Islet precursor cell (in vitro differentiated cells): ENCODE measurements at regions not wholly inside any gene's neighbourhood (a gene's known extent, or its start where the extent isn't known, plus 50 kb on each side); places are given as distances from the start of the nearest gene placed in this dataset.
"Not testable (repeated sequence)": the region's sequence is repeated elsewhere in the genome, so short reads cannot be mapped to it uniquely, and the experiment has no call there.

Experiments used
- DNase-seq: peaks from one replicate; pipeline ENCODE4 v3.0.0-alpha.2; 2018

GRCh38 chr2:176780348-176780747 is 432.2 kb upstream of the HNRNPA3 start:
- no peak for DNase-seq

GRCh38 chr2:176781570-176782217 is 430.9 kb upstream of the HNRNPA3 start:
- DNase-seq: no peak

GRCh38 chr2:176784633-176785200 is 427.9 kb upstream of the HNRNPA3 start:
- no peak for DNase-seq

- no peak for DNase-seq
Observed at GRCh38 chr2:176789751-176790150, 422.8 kb upstream of the HNRNPA3 start.

GRCh38 chr2:176790468-176790867 is 422.1 kb upstream of the HNRNPA3 start:
- no peak for DNase-seq

GRCh38 chr2:176793792-176794191 is 418.8 kb upstream of the HNRNPA3 start:
- DNase-seq: no peak

GRCh38 chr2:176794392-176794791 is 418.2 kb upstream of the HNRNPA3 start:
- no peak for DNase-seq

GRCh38 chr2:176795823-176796222 is 416.8 kb upstream of the HNRNPA3 start:
- no peak for DNase-seq

GRCh38 chr2:176796677-176797076 is 415.9 kb upstream of the HNRNPA3 start:
- DNase-seq: not testable (repeated sequence)

GRCh38 chr2:176804392-176804791 is 408.2 kb upstream of the HNRNPA3 start:
- DNase-seq: no peak

- DNase-seq: no peak
Observed at GRCh38 chr2:176805345-176805744, 407.2 kb upstream of the HNRNPA3 start.

- DNase-seq: no peak
Observed at GRCh38 chr2:176812246-176812775, 400.3 kb upstream of the HNRNPA3 start.

- DNase-seq: no peak
Observed at GRCh38 chr2:176813156-176813555, 399.4 kb upstream of the HNRNPA3 start.

- no peak for DNase-seq
Observed at GRCh38 chr2:176813621-176814049, 399.0 kb upstream of the HNRNPA3 start.

- no peak for DNase-seq
Observed at GRCh38 chr2:176814274-176814673, 398.3 kb upstream of the HNRNPA3 start.

GRCh38 chr2:176814740-176815367 is 397.7 kb upstream of the HNRNPA3 start:
- no peak for DNase-seq

- peak; percentile 60 for DNase-seq
Observed at GRCh38 chr2:176817061-176817565, 395.5 kb upstream of the HNRNPA3 start.

GRCh38 chr2:176818076-176818475 is 394.5 kb upstream of the HNRNPA3 start:
- no peak for DNase-seq

- DNase-seq: no peak
Observed at GRCh38 chr2:176818617-176819016, 394.0 kb upstream of the HNRNPA3 start.

- DNase-seq: no peak
Observed at GRCh38 chr2:176819306-176819705, 393.3 kb upstream of the HNRNPA3 start.

- DNase-seq: no peak
Observed at GRCh38 chr2:176820371-176820932, 392.1 kb upstream of the HNRNPA3 start.

- no peak for DNase-seq
Observed at GRCh38 chr2:176821350-176821749, 391.2 kb upstream of the HNRNPA3 start.

GRCh38 chr2:176822060-176822459 is 390.5 kb upstream of the HNRNPA3 start:
- DNase-seq: no peak

- DNase-seq: no peak
Observed at GRCh38 chr2:176826356-176826755, 386.2 kb upstream of the HNRNPA3 start.
